HL-60/S4 treated with phorbol 12-myristate 13-acetate at 8.2 ng/mL for 4 days and 3 days (cell line): ENCODE measurements at regions not wholly inside any gene's neighbourhood (a gene's known extent, or its start where the extent isn't known, plus 50 kb on each side); places are given as distances from the start of the nearest gene placed in this dataset.

Experiments used
- in situ Hi-C: fragments of 300-500 bp; cut with MboI; formaldehyde crosslinking; loops from 2 replicates; pipeline ENCODE4 v1.15.0; 2022; ENCODE audit warnings: low sequenced_read_pairs

- in situ Hi-C loops: loop anchor here (25.0 kb wide), 1 partner anchor 239 kb away; no protein-coding TSS in a partner anchor
Measured at GRCh38 chr4:153075836-153076518, 128.3 kb upstream of the TRIM2 start.

GRCh38 chr4:153076861-153077260 is 127.4 kb upstream of the TRIM2 start:
- in situ Hi-C loops: loop anchor here (25.0 kb wide), 1 partner anchor 240 kb away; no protein-coding TSS in a partner anchor

- in situ Hi-C loops: loop anchor here (25.0 kb wide), 1 partner anchor 243 kb away; no protein-coding TSS in a partner anchor
Measured at GRCh38 chr4:153079857-153080391, 124.3 kb upstream of the TRIM2 start.

- in situ Hi-C loops: loop anchor here (25.0 kb wide), 1 partner anchor 244 kb away; no protein-coding TSS in a partner anchor
Measured at GRCh38 chr4:153081006-153081580, 123.2 kb upstream of the TRIM2 start.

GRCh38 chr4:153081693-153082092 is 122.5 kb upstream of the TRIM2 start:
- in situ Hi-C loops: loop anchor here (25.0 kb wide), 1 partner anchor 244 kb away; no protein-coding TSS in a partner anchor

- in situ Hi-C loops: loop anchor here (25.0 kb wide), 1 partner anchor 245 kb away; no protein-coding TSS in a partner anchor
Measured at GRCh38 chr4:153082322-153083301, 121.6 kb upstream of the TRIM2 start.

- in situ Hi-C loops: loop anchor here (25.0 kb wide), 1 partner anchor 246 kb away; no protein-coding TSS in a partner anchor
Measured at GRCh38 chr4:153083447-153083947, 120.7 kb upstream of the TRIM2 start.

- in situ Hi-C loops: loop anchor here (25.0 kb wide), 1 partner anchor 247 kb away; no protein-coding TSS in a partner anchor
Measured at GRCh38 chr4:153084224-153084979, 119.8 kb upstream of the TRIM2 start.

- in situ Hi-C loops: loop anchor here (25.0 kb wide), 1 partner anchor 248 kb away; no protein-coding TSS in a partner anchor
Measured at GRCh38 chr4:153084980-153085630, 119.1 kb upstream of the TRIM2 start.

GRCh38 chr4:153087671-153088194 is 116.5 kb upstream of the TRIM2 start:
- in situ Hi-C loops: loop anchor here (25.0 kb wide), 1 partner anchor 250 kb away; no protein-coding TSS in a partner anchor

- in situ Hi-C loops: loop anchor here (25.0 kb wide), 1 partner anchor 252 kb away; no protein-coding TSS in a partner anchor
Measured at GRCh38 chr4:153089742-153090141, 114.5 kb upstream of the TRIM2 start.

- in situ Hi-C loops: loop anchor here (25.0 kb wide), 1 partner anchor 253 kb away; no protein-coding TSS in a partner anchor
Measured at GRCh38 chr4:153090181-153090580, 114.1 kb upstream of the TRIM2 start.

- in situ Hi-C loops: loop anchor here (25.0 kb wide), 1 partner anchor 254 kb away; no protein-coding TSS in a partner anchor
Measured at GRCh38 chr4:153090670-153091385, 113.4 kb upstream of the TRIM2 start.

GRCh38 chr4:153093396-153093795 is 110.8 kb upstream of the TRIM2 start:
- in situ Hi-C loops: loop anchor here (25.0 kb wide), 1 partner anchor 256 kb away; no protein-coding TSS in a partner anchor

GRCh38 chr4:153093802-153094201 is 110.4 kb upstream of the TRIM2 start:
- in situ Hi-C loops: loop anchor here (25.0 kb wide), 1 partner anchor 257 kb away; no protein-coding TSS in a partner anchor

- in situ Hi-C loops: loop anchor here (25.0 kb wide), 1 partner anchor 257 kb away; no protein-coding TSS in a partner anchor
Measured at GRCh38 chr4:153094435-153094834, 109.8 kb upstream of the TRIM2 start.

- in situ Hi-C loops: loop anchor here (25.0 kb wide), 1 partner anchor 258 kb away; no protein-coding TSS in a partner anchor
Measured at GRCh38 chr4:153095448-153096204, 108.6 kb upstream of the TRIM2 start.
